GM18520 (cell line): ENCODE measurements at regions not wholly inside any gene's neighbourhood (a gene's known extent, or its start where the extent isn't known, plus 50 kb on each side); places are given as distances from the start of the nearest gene placed in this dataset.
"Not testable (repeated sequence)": the region's sequence is repeated elsewhere in the genome, so short reads cannot be mapped to it uniquely, and the experiment has no call there.

Source experiments
- ATAC-seq: cut with Tn5 transposase; IDR thresholded peaks from one replicate; pipeline ENCODE4 v1.9.1; 2021; ENCODE audit not compliant: unreplicated experiment

GRCh38 chr3:20424086-20424485 is 238.1 kb upstream of the SGO1 start:
- ATAC-seq = no peak

DNA sequence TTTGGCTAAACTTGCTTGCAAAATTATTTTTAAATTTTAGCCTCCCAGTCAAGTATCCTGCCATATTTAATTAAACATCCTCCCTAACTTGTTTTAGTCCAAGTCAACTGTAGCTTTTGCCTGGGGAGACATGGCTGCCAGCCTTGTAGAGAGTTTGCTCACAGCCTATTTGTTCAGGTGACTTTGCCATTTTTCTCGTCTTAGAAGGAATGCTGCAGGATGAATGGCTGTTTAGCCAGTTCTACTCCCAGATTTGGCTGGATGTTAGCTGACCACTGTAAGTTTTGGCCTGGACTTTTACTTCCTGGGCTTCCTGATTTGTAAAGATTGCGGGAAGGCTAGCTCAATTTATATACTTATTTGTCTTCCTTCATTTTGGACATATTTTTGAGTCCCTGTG is 236.4 kb upstream of the SGO1 start:
- no peak for ATAC-seq

DNA sequence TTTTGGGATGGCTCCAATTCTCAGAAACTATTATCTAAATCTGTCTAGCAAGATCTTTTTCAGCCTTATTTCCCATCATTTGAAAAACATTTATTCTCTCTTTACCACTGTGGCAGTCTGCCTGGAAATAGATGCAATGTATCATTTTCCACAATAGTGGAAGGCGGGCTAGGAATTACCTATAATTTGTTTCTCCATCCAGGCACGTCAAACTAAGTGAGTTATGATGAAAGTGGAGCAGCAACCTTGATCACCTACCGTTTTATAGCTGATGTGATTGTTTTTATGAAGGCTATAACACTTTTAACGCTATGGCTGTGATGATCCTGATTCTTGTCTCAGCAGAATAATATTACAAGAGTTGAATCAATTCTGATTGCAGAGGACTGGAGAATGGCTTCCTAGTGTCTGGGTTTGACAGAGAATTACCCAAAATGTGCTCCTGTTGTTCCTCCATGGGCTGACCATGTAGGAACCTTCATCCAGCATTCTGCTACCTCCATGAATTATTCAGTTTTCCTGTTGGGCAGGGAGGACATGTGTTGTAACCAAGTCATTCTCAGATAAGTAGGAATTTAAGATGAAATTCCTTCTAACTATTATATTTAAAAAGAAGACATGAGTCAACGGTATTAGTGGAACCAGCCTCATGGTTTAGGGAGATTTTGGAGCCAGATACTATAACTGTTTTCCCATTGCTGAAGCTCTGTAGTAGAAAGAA is 231.5 kb upstream of the SGO1 start:
- no peak for ATAC-seq

DNA sequence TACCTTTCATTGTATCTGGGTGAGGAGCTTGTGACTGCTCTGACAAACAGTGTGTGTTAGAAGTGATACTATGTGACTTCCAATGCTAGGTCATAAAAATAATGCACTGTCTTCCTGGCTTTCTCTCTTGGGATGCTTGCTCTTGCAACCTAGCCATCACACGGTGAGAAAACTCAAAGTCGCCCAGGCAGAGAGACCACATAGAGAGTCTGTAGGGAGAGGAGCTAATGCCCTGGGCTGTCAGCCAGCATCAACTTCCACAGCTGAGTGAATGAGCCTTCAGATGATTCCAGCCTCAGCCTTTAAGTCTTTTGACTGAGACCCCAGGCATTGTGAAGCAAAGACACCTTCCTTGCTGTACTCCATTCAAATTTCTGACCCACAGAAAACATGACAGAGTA is 220.6 kb upstream of the SGO1 start:
- ATAC-seq = no peak

DNA sequence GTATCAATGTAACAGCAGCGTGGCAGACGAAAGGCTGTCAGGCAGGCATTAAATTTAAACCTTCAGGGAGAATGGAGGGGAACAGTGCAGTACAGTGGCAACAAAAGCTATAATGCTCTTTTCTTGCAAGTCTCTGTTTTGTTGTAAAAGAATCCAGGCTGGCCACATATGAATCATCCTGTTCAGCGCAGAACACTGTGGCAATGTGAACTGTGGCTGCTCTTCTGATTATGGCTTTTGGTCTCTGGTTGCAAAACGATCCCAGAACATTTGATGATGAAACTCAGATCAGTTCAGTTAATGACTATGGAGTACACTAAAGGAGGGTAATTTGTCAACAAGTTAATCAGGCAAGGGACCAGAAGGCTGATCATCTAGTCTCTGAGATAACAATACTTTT is 219.7 kb upstream of the SGO1 start:
- ATAC-seq = no peak

- no peak for ATAC-seq
Measured at GRCh38 chr3:20405231-20405630, 219.2 kb upstream of the SGO1 start.

DNA sequence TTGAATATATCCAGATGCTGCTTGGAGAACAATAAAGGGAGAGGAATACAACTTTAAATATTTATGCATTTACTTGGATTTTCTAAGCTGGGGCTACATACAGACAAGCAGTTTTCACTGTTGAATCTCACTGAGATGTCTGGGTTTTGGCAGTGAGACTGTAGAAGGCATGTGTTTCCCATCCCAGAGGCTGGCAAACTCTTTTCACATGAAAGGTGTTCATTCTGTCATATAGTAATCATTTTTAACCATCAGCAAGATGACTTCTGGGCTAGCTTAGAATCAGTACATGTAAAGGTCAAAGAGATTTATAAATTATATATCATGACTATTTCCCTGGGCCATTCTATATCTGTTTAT is 218.7 kb upstream of the SGO1 start:
- ATAC-seq = no peak

DNA sequence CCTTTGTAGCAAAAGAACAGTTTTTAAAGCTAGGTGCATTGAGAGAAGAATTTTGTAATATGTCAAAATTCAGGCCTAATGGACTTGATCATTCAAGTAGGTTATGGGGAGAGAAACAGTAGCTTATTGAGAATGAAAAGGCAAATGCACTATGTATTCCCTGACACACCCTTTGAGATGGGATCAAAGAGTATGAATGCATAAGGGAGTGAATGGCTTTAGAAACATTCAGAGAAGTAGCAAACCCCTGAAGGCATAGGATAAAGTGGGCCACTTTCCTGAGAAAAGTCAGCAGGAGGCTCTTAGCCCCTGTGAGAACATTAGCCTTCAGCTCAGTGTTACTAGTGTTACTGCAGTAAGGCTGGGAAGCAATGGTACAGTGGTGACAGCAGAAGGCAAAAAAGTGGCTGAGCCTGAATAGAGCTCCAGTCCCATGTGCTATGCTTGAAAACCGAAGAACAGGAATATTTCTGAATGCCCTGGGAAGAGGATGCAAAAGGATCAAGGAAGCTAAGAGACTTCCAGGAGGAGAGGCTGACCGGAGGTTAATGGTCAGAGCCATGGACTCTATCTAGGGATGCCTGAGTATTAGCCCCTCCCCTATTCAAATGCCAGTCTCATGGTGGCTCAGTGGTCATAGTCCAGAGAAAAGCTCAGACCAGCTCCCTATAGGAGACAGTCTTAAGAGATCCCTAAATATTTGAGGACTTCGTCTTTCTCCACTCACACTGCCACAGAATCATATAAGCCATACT is 218.2 kb upstream of the SGO1 start:
- ATAC-seq = no peak

DNA sequence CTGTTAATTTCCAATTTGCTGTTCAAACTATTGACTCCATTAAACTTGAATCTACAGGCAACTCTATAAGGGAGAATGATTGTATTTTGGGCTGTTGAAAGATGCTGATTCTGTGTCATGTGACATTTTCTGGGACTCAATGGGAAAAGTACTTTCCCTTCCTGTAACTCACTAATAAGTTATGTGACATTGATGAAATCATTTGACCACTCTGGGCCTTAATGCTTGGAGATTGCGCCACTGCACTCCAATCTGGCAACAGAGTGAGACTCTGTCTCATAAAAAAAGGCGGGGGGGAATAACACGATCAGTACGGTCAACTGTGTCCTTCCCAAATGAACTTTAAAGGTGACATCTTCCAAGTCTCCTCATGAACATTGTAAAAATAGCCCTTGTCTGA is 215.2 kb upstream of the SGO1 start:
- no peak for ATAC-seq

DNA sequence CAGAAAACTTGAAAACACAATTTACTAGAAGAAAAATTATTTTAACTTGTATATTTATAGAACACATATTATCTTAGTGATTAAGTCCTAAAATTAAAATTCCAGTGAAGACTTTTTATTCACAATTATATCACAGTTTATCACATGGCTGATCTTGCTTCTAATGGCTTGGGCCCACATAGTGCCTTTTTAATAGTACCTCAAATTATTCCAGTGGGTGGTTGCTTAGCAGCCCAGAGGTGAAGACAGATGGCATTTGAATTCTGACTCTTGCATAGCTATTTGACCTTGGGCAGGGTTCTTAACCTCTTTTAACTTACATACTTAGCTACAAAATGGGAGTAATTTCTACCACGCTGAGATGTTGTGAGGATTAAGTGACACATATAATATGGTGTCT is 214.7 kb upstream of the SGO1 start:
- ATAC-seq = no peak

GRCh38 chr3:20400281-20400680 is 214.3 kb upstream of the SGO1 start:
- no peak for ATAC-seq

DNA sequence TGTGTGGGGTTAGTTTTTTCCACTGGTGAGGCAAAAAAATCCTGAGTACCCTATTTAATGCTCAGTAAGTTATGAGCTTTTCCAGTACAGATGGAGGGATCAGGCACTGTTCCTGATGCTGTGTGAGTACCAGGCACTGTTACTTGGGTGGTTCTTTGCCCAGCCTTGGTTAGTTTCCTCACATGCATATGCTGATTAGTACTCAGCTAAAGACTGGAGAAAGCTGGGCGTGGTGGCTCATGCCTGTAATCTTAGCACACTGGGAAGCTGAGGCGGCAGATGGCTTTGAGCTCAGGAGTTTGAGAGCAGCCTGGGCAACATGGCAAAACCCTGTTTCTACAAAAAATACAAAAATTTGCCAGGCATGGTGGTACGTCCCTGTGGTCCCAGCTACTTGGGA is 210.3 kb upstream of the SGO1 start:
- no peak for ATAC-seq

GRCh38 chr3:20395692-20396091 is 209.7 kb upstream of the SGO1 start:
- ATAC-seq = no peak

GRCh38 chr3:20394243-20394642 is 208.2 kb upstream of the SGO1 start:
- no peak for ATAC-seq

- ATAC-seq = no peak
Measured at GRCh38 chr3:20391644-20392043, 205.6 kb upstream of the SGO1 start.

DNA sequence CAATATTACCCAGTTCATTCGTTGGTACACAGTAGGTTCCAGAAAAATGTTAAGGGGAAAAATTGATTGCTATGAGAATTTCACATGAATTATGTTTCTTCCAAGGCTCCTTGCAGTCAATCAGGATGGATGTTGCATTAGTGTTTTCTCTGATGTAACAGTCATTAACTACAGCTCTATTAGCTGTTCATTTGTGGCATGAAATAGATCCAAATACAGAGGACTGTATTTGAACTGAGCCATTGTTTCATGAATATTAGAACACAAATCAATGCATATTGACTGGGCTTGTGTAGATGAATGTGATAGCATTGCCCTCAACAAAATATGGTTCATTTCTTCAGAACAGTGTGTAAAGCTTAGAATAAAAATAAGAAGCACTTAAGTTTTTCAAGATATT is 203.0 kb upstream of the SGO1 start:
- ATAC-seq = no peak

- no peak for ATAC-seq
Measured at GRCh38 chr3:20380295-20380694, 194.3 kb upstream of the SGO1 start.

DNA sequence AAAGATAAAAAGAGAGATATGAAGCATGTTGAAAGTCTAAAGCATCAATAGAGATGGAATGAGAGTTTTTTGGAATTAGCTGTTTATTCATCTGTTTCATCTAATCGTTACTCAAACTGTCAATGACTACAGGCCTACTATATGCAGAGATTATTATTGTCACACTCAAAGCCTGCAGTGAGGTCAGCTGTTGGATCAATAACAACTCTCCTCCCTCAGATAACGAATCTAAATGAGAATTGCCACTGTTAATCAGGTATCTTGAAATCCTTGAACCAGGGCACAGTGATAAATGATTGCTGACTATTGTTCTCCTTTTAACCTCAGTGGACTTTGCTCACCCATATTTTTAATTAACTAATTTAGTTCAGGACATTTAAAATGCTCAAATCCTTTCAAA is 192.3 kb upstream of the SGO1 start:
- ATAC-seq = no peak

- no peak for ATAC-seq
Measured at GRCh38 chr3:20376665-20377217, 190.7 kb upstream of the SGO1 start.

- ATAC-seq = peak; percentile 71
Measured at GRCh38 chr3:20375302-20375701, 189.3 kb upstream of the SGO1 start.

GRCh38 chr3:20370273-20371063 is 184.5 kb upstream of the SGO1 start:
- ATAC-seq = not testable (repeated sequence)

DNA sequence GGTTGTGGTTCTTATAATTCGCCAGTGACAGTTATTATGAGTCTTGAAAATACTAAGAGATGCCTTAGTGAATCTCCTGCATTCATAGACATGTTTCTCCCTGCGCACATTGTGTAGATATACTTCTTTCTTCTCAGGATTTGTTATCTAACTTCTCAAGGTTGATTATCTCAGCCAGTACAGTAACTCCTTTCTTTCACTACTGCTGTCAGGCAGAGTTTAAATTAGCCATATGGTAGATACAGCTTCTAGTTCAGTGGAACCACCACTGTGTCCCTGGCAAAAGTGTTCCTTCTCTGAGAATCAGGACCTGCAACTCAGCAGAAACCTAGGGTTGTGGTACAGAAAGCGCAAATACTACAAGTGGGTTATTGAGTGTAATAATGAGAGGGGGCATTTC is 175.0 kb upstream of the SGO1 start:
- no peak for ATAC-seq
